ENCODE measurements at regions not wholly inside any gene's neighbourhood (a gene's known extent, or its start where the extent isn't known, plus 50 kb on each side); places are given as distances from the start of the nearest gene placed in this dataset.

- Histone ChIP-seq H2BK120ac (ENCODE audit: low read depth, low read length, poor library complexity, severe bottlenecking) (no peak overlapping the region), H2AFZ (ENCODE audit: low read length) (no peak overlapping the region), H4K8ac (replicated peaks; ENCODE audit: insufficient read length, low read depth, low read length) (no peak overlapping the region), H3K4ac (ENCODE audit: low read depth, low read length) (no peak overlapping the region), H3K9ac (ENCODE audit: extremely low read depth, insufficient read length, low read length) (no peak overlapping the region), H3K79me1 (ENCODE audit: insufficient read depth, low read depth, low read length, poor library complexity, severe bottlenecking) (no peaks in the 10 kb centered on the region), H3K18ac (ENCODE audit: insufficient read length, low read depth, low read length) (no peak overlapping the region), H2BK12ac (ENCODE audit: insufficient read length, low read depth, low read length) (no peak overlapping the region), H3K79me2 (ENCODE audit: insufficient read depth, low read length) (no peaks in the 10 kb centered on the region), H3K23me2 (ENCODE audit: insufficient read length, low read depth, low read length, poor library complexity, severe bottlenecking) (no peaks in the 10 kb centered on the region), H4K20me1 (ENCODE audit: control insufficient read depth, insufficient read depth, insufficient read length) (no peaks in the 10 kb centered on the region), H2BK15ac (ENCODE audit: low read depth, low read length) (no peak overlapping the region), H3K27me3 (ENCODE audit: insufficient read depth, low read length) (no peaks in the 10 kb centered on the region), H3K14ac (ENCODE audit: insufficient read depth, low read length) (no peak overlapping the region), H4K91ac (ENCODE audit: insufficient read length, low read depth, low read length) (no peak overlapping the region), H3K56ac (ENCODE audit: insufficient read length, low read depth, low read length) (no peak overlapping the region), H2BK5ac (ENCODE audit: insufficient read length, low read length) (no peak overlapping the region), H3K23ac (ENCODE audit: insufficient read length, low read depth, low read length) (no peak overlapping the region), H3K4me2 (ENCODE audit: insufficient read depth, insufficient read length, low read length) (no peak overlapping the region), H3K27ac (ENCODE audit: insufficient read length, low read depth, low read length) (no peak overlapping the region), H2AK5ac (ENCODE audit: insufficient read length, low read length) (no peak overlapping the region), H3K4me1 (ENCODE audit: insufficient read depth, low read length) (no peaks in the 10 kb centered on the region), H4K5ac (ENCODE audit: insufficient read length, low read depth, low read length) (no peak overlapping the region), H2BK20ac (ENCODE audit: low read depth, low read length, poor library complexity, severe bottlenecking) (no peak overlapping the region), H3T11ph (ENCODE audit: low read length) (no peak overlapping the region), H3K9me3 (ENCODE audit: control insufficient read depth, low read depth, low read length) (no peaks in the 10 kb centered on the region)
- H3K4me1 Mint-ChIP-seq: peaks cover 5 to 6% of the 10 kb centered on the region in 2 experiments; a peak in 1 of 4 replicates
- H3K36me3 Mint-ChIP-seq (ENCODE audit: insufficient read depth in 1 of 3, low read depth in 3 of 3): peaks cover 0 to 2% (median 0%) of the 10 kb centered on the region in 3 experiments; a peak in 1 of 7 replicates
- TF ChIP-seq, protein P1, sequence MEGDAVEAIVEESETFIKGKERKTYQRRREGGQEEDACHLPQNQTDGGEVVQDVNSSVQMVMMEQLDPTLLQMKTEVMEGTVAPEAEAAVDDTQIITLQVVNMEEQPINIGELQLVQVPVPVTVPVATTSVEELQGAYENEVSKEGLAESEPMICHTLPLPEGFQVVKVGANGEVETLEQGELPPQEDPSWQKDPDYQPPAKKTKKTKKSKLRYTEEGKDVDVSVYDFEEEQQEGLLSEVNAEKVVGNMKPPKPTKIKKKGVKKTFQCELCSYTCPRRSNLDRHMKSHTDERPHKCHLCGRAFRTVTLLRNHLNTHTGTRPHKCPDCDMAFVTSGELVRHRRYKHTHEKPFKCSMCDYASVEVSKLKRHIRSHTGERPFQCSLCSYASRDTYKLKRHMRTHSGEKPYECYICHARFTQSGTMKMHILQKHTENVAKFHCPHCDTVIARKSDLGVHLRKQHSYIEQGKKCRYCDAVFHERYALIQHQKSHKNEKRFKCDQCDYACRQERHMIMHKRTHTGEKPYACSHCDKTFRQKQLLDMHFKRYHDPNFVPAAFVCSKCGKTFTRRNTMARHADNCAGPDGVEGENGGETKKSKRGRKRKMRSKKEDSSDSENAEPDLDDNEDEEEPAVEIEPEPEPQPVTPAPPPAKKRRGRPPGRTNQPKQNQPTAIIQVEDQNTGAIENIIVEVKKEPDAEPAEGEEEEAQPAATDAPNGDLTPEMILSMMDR (conservative IDR thresholded peaks at IDR 0.05): no peak
- no peaks in the 10 kb centered on the region; a peak in 1 of 5 replicates for H3K9me3 Mint-ChIP-seq
- no peak for DNase-seq
- no peak overlapping the region for H3K27ac Mint-ChIP-seq
- H3K4me3 Mint-ChIP-seq: no peak overlapping the region
- WGBS (ENCODE audit: extremely low coverage, insufficient read length, low lambda C conversion rate): no CpG with 5 or more reads among the region's 2 CpGs
- no peaks in the 10 kb centered on the region for H3K27me3 Mint-ChIP-seq (ENCODE audit: low read depth)
Observed at GRCh38 chr13:86377451-86377850, 578.2 kb upstream of the SLITRK6 start.

Measured in H9 (cell line).